ENCODE measurements at regions not wholly inside any gene's neighbourhood (a gene's known extent, or its start where the extent isn't known, plus 50 kb on each side); places are given as distances from the start of the nearest gene placed in this dataset.
"Not testable (repeated sequence)": the region's sequence is repeated elsewhere in the genome, so short reads cannot be mapped to it uniquely, and the experiment has no call there.

GRCh38 chr17:79547586-79547985 is 63.3 kb downstream of the RBFOX3 start (continued):
- TF ChIP-seq YY1 (IDR thresholded peaks at IDR 0.05; ENCODE audit: extremely low read depth, insufficient replicate concordance, low read depth, low read length) (no peak), CEBPB (IDR thresholded peaks at IDR 0.05; ENCODE audit: low read depth) (no peak), TCF7L2 (IDR thresholded peaks at IDR 0.05; ENCODE audit: borderline replicate concordance, extremely low read depth, insufficient read depth, insufficient read length) (no peak)

GRCh38 chr17:79547171-79547570 is 63.7 kb downstream of the RBFOX3 start:
- ATAC-seq; BruUV-seq (replicated peaks): not testable (repeated sequence)

DNA sequence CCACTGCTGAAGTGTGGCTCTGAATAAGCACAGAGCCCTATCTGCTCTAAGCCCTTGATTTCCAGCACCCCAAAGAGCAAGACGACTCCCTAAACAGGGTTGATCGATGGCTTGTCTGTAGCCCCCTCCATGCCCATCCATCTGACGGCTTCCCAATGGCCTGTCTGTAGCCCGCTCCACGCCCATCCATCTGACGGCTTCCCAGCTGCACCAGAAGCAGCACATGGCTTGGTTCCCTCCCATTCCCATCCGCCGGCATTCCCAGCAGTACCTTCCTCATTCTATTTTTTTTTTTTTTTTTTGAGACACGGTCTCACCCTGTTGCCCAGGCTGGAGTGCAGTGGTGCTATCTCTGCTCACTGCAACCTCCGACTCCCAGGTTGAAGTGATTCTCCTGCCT is 64.5 kb downstream of the RBFOX3 start:
- Histone ChIP-seq H4K20me1 (ENCODE audit: insufficient read depth) (no peaks in the 10 kb centered on the region), H3K4me1 (ENCODE audit: control insufficient read depth in 1 of 2, insufficient read depth in 2 of 2, low read length in 2 of 2) (no peaks in the 10 kb centered on the region), H3K9me3 (ENCODE audit: control insufficient read depth in 1 of 2, insufficient read depth in 1 of 2, low read depth in 1 of 2, low read length in 2 of 2) (no peaks in the 10 kb centered on the region), H3K79me2 (ENCODE audit: insufficient read depth, low read length) (no peaks in the 10 kb centered on the region), H3K4me2 (ENCODE audit: low read length) (no peak overlapping the region), H3K9ac (ENCODE audit: low read length) (no peak overlapping the region), H3K4me3 (replicated peaks in 1 of 2; ENCODE audit: low read depth in 1 of 2, low read length in 2 of 2) (no peak overlapping the region), H3K36me3 (ENCODE audit: control insufficient read depth in 1 of 2, insufficient read depth in 2 of 2, low read length in 2 of 2) (no peaks in the 10 kb centered on the region), H3K27ac (ENCODE audit: low read depth, low read length) (no peak overlapping the region), H3K9me2 (ENCODE audit: insufficient read depth) (no peaks in the 10 kb centered on the region), H3K27me3 (ENCODE audit: insufficient read depth, low read length) (peaks cover 35% of the 10 kb centered on the region), H2AFZ (ENCODE audit: low read depth, low read length, poor library complexity, severe bottlenecking) (no peak overlapping the region)
- ChIA-PET RAD21 (ENCODE audit: low non-redundant PET in 1 of 2, low total read pairs in 2 of 2, uncharacterized antibody in 2 of 2, unreplicated experiment in 2 of 2) (no interaction called here), POLR2A (no interaction called here), CTCF (no interaction called here)
- DNase-seq (ENCODE audit: low read depth, low spot score) (no peak), ATAC-seq (no peak)
- BruUV-seq (replicated peaks), result no TSS peak
- intact Hi-C loops (cut with micrococcal nuclease), result no loop called here
- TF ChIP-seq YY1 (IDR thresholded peaks at IDR 0.05; ENCODE audit: extremely low read depth, insufficient replicate concordance, low read depth, low read length) (no peak), CBX3 (IDR thresholded peaks at IDR 0.05; ENCODE audit: low read depth) (no peak), SIN3A (IDR thresholded peaks at IDR 0.05; ENCODE audit: low read depth) (no peak), SP1 (IDR thresholded peaks at IDR 0.05; ENCODE audit: low read depth) (no peak), EZH2phosphoT487 (IDR thresholded peaks at IDR 0.05; ENCODE audit: borderline replicate concordance) (no peak), TCF7L2 (IDR thresholded peaks at IDR 0.05; ENCODE audit: borderline replicate concordance, extremely low read depth, insufficient read depth, insufficient read length) (no peak), RAD21 (IDR thresholded peaks at IDR 0.05; ENCODE audit: low read depth) (no peak), JUND (IDR thresholded peaks at IDR 0.05) (no peak), REST (IDR thresholded peaks at IDR 0.05; ENCODE audit: low read depth) (no peak), POLR2A (IDR thresholded peaks at IDR 0.05; ENCODE audit: borderline replicate concordance, extremely low read depth, insufficient read depth, insufficient read length) (no peak), ZNF274 (IDR thresholded peaks at IDR 0.05; ENCODE audit: low read depth, low read length) (no peak), SRF (IDR thresholded peaks at IDR 0.05; ENCODE audit: low read depth) (no peak), ZFX (IDR thresholded peaks at IDR 0.05) (no peak), EZH2 (IDR thresholded peaks at IDR 0.05) (no peak), CEBPB (IDR thresholded peaks at IDR 0.05; ENCODE audit: low read depth) (no peak), ELF1 (IDR thresholded peaks at IDR 0.05; ENCODE audit: borderline replicate concordance, low read depth) (no peak)
- TF ChIP-seq, protein P1, sequence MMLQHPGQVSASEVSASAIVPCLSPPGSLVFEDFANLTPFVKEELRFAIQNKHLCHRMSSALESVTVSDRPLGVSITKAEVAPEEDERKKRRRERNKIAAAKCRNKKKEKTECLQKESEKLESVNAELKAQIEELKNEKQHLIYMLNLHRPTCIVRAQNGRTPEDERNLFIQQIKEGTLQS (IDR thresholded peaks at IDR 0.05), result no peak
- TF ChIP-seq, protein P2, sequence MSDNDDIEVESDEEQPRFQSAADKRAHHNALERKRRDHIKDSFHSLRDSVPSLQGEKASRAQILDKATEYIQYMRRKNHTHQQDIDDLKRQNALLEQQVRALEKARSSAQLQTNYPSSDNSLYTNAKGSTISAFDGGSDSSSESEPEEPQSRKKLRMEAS (IDR thresholded peaks at IDR 0.05), result no peak

More at GRCh38 chr17:79547171-79547570, 63.7 kb downstream of the RBFOX3 start:
- H3K9ac ChIP-seq (ENCODE audit: low read length); H4K20me1 ChIP-seq (ENCODE audit: insufficient read depth); DNase-seq (ENCODE audit: low read depth, low spot score); H3K79me2 ChIP-seq (ENCODE audit: insufficient read depth, low read length); H3K4me2 ChIP-seq (ENCODE audit: low read length); H3K9me2 ChIP-seq (ENCODE audit: insufficient read depth); H3K27ac ChIP-seq (ENCODE audit: low read depth, low read length); intact Hi-C loops (cut with micrococcal nuclease); RAD21 ChIA-PET (ENCODE audit: low non-redundant PET in 1 of 2, low total read pairs in 2 of 2, uncharacterized antibody in 2 of 2, unreplicated experiment in 2 of 2); H3K4me3 ChIP-seq (replicated peaks in 1 of 2; ENCODE audit: low read depth in 1 of 2, low read length in 2 of 2); H2AFZ ChIP-seq (ENCODE audit: low read depth, low read length, poor library complexity, severe bottlenecking); H3K9me3 ChIP-seq (ENCODE audit: control insufficient read depth in 1 of 2, insufficient read depth in 1 of 2, low read depth in 1 of 2, low read length in 2 of 2); POLR2A ChIA-PET; H3K4me1 ChIP-seq (ENCODE audit: control insufficient read depth in 1 of 2, insufficient read depth in 2 of 2, low read length in 2 of 2); CTCF ChIA-PET; H3K36me3 ChIP-seq (ENCODE audit: control insufficient read depth in 1 of 2, insufficient read depth in 2 of 2, low read length in 2 of 2): not testable (repeated sequence)
- peaks cover 35% of the 10 kb centered on the region for H3K27me3 ChIP-seq (ENCODE audit: insufficient read depth, low read length)
